Activated CD8-positive, alpha-beta memory T cell treated with anti-CD3 and anti-CD28 coated beads, Interleukin-2, amount 50 U/mL, for 24 hours (primary cell): ENCODE measurements at regions not wholly inside any gene's neighbourhood (a gene's known extent, or its start where the extent isn't known, plus 50 kb on each side); places are given as distances from the start of the nearest gene placed in this dataset.
"Not testable (repeated sequence)": the region's sequence is repeated elsewhere in the genome, so short reads cannot be mapped to it uniquely, and the experiment has no call there.

ENCODE experiments used
- DNase-seq: peaks from one replicate; pipeline ENCODE4 v3.0.0-alpha.2; 2020; ENCODE audit errors: extremely low read depth

DNA sequence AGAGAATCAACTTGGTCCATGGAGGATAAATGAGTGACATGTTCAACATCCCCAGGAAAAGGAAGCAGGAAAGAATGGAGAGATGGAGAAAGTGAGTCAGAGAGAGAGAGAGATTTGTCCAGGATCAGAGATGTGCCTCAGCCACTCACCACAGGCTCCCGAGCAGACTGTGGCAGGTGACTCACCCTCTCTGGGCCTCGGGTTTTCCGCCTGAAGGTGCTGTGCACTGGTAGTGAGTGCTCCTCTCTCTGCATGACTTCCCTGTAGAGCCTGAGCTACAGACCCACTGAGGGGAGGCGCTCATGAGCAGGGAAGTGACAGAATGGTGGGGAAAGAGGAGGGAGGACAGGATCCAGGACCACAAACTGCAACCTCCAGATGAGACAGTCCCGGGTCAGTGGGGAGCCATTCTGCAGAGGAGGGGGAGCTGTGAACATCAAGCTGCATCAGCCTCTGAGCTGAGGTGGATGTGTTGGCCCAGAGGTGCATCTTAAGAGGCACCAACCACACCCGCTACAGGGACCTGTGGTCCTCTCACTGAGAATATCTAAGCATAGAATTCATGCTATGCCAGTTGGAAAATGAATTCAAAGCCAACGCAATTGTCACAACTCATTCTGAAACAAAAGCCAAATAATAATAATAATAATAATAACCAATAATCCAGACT is 433.4 kb downstream of the BRD1 start:
- DNase-seq, result no peak

DNA sequence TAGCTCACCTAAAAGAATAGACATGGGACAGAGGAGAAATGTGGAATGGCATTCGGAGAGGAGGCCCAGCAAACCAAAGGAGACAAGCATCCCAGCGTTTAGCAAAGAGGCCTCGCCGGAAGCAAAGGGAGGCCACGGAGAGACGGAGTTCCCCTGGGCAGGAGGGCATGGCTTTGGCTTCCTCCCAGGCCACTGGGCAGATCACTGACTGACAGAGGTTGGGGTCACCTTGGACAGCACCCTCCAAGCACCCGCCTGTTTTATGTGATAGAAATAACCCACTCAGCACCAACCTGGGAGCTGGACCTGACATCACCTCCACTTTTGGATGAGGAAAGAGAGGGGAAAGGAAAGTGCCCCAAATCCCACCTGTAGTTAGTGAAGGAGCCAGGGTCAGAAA is 434.1 kb downstream of the BRD1 start:
- no peak for DNase-seq

DNA sequence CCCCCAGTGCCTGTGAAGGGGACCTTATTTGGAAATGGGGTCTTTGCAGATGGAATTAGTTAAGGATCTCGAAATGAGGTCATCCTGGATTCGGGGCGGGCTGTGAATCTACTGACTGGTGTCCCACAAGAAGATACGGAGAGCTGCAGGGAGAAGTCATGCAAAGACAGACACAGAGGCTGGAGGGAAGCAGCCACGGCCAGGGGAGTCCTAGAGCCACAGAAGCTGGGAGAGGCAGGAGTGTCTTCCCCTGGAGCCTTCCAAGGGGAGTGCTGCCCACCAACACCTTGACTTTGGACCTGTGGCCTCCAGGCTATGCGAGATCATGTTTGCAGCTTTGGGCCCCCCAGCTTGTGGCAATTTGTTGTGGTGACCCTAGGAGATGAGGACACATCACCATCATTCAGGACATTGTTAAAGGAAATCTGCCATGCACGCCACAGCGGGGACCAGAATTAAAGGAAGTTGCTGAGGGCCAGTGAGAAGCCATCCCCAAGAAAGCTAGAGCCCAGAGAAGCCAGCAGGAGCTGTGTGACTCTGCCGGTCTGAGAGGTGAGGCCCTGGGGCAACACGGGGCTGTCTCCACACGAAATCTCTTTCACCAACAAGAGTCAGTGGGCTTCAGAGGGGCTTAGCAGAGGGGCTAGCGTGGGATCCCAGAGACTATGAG is 434.7 kb downstream of the BRD1 start:
- no peak for DNase-seq

DNA sequence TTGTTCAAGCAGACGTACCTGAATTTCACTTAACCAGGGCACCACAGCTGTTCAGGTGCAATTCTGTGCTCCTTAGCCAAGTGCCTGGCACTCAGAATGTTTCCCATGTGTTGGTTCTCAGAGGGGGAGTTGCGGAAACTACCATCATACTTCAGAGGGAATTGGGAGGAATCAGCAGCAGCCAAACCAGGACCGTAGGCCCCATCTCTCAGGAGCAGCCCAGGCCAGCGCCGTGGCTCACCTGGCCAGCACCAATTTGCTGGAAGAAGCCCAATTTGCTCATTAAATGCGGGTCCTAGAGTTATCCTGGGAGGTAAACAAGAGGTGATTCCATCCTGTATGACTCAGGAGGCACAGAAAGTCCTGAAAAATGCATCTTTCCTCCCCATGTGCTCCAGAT is 435.4 kb downstream of the BRD1 start:
- DNase-seq, result no peak

DNA sequence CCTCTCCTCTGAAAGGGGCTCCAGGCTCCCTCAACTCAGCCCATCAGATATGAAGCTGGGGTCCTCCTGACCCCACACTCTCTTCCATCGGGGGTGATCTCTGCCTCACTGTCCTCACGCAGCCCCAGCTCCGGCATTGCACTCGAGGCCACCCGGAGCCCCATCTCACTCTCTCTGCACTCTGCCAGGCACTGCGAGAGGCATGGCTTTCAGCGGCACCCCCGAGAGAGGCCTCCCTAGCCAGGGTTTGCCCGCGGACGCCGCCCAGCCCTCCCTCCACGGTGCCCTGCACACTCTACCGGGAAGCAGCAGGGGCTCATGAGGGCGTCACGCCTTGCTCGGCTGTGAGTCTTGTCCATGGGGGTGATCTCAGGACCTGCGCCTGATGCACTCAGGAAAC is 436.2 kb downstream of the BRD1 start:
- DNase-seq, result no peak

DNA sequence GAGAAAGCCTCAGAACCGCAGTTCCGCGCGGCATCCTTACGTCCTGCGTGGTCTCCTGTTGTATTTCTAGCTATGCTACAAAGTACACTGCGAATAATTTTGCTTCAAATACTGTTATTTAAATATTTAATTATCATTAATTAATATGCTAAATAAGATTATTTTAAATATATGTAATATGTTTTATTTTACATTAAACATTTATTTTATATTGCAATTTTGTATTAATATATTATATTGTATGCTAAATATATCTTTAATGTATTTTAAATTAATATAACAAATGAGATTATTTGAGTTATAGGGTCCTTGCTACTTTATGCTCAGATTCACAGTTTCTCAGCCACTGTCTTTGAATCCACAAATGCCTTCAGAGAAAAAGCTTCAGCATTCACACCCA is 436.7 kb downstream of the BRD1 start:
- DNase-seq, result no peak

DNA sequence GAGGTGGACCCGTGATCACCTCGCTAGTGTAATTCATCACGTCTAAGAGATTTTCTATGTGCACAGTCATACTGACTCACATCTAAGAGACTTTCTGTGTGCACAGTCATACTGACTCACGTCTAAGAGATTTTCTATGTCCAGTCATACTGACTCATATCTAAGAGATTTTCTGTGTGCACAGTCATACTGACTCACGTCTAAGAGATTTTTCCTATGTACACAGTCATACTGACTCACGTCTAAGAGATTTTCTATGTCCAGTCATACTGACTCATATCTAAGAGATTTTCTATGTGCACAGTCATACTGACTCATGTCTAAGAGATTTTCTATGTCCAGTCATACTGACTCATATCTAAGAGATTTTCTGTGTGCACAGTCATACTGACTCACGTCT is 443.8 kb downstream of the BRD1 start:
- not testable (repeated sequence) for DNase-seq

DNA sequence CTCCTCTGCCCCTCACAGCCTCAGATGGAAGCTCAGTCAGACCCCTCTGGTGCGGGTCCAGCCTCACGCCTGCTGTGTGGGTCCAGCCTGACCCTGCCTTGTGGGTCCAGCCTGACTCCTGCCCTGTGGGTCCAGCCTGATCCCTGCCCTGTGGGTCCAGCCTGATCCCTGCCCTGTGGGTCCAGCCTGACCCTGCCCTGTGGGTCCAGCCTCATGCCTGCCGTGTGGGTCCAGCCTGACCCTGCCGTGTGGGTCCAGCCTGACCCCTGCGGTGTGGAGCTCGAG is 445.3 kb downstream of the BRD1 start:
- DNase-seq, result no peak

DNA sequence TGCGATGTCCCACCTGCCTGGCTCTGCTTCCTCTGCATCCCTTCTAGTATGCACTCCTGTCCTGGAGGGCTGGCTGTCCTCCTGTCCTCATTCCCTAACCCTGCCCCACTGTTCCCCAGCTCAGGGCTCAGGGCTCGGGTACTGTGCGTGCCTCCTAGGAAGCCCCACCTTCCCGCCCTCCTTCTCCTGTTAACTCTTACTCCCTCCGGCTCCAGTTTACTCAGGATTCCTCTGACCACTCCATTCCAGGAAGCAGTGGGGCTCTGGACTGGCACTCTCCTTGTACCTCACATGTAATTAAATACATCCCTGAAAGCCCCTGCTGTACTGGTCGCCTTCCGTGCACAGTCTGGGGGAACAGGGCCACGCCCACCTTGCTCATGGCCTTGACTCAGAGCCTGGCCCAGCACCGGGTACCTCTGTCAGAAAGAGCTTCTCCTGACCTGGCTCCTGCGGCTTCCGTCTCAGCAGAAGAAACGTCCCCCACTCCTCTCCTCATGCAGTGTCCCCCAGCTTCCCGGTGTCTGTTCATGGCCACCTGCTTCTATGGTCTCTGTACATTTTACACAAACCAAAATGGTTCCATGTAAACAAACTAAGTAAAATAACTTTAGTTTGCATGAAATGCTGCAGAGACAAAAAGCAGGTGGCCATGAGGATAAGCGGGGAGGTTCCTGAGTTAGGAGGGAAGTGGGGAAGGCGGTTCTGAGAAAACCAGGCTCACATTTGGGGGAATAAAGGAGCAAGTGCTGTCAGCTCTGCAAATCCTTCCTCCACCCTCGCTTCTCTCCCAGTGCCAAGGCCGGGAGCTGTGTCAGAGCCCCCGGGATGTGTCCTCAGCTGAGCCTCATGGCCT is 445.9 kb downstream of the BRD1 start:
- DNase-seq, result no peak

DNA sequence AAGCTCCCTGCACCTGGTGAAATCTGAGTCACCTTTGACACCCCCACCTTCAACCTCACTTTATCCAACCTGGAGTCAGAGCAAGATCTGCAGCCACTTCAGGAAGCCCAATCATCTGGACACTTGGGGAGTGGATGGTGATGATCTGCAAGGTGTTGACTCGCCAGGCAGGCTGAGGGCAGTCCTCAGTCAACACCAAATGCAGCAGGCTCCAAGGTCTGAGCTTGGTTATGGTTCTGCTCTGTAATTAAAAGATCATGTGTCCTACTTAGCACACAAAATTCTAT is 446.9 kb downstream of the BRD1 start:
- no peak for DNase-seq

DNA sequence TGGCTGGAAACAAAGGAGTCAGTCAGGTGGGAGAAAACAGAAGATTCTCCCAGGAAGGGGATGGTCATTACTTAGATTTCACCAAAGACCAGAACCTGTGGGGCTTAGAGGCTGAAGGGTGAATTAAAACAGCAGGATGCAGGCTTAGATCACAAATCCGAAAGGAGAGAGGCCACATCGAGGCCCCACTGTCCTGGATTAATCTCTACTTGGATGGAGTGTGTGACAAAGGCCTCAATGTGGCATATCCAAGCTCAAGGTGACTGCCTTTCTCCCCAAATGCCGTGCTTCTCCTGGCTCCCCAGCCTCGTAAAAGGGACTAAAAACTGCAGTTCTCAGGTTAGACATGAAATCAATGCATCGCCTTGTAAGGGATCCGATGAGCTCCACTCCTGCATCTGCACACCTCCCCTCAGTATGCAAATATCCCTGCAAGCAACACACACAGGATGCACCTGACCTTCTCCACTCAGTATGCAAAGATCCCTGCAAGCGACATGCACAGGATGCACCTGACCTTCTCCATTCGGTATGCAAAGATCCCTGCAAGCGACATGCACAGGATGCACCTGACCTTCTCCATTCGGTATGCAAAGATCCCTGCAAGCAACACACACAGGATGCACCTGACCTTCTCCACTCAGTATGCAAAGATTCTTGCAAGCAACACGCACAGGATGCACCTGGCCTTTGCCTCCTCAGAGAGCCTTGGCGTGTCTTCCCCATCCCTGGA is 447.4 kb downstream of the BRD1 start:
- DNase-seq, result no peak

DNA sequence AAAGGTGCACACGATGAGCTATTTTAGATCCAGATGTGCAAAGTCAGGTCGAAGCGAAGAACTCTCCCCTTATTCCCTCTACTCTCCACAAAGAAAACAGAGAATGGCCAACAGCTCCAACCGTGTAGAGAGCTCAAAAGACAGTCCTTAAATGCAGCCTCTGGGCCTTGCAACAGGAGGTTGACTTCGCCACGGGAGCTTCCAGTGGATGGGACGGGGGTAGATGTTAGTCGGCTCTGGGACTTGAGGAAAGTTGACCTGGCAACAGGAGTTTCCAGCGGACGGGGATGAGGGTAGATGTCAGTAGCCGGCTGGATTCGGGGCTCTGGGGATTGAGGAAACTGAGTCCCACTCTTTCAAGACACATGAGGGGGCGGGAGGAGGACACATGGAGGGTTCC is 450.4 kb downstream of the BRD1 start:
- DNase-seq, result no peak

DNA sequence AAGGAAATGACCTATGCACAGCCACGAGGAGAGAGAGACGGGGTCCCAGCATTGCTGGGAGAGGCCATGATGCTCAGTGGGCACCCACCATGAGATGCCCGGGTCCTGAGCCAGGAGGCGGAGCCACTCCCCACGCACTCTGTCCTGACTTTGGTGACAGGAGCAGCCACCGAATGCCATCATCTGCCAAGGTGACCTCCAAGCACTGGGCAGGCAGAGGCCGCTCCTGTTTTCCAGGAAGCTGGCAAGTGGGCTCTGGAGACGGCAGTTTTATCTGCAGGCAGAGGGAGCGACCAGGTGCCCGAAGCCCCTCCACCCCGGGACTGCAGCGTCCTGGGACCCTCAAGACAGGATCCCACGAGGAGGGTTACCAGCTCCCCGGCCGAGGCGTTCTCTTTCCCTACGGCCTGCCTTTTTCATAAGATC is 453.9 kb downstream of the BRD1 start:
- DNase-seq, result no peak

DNA sequence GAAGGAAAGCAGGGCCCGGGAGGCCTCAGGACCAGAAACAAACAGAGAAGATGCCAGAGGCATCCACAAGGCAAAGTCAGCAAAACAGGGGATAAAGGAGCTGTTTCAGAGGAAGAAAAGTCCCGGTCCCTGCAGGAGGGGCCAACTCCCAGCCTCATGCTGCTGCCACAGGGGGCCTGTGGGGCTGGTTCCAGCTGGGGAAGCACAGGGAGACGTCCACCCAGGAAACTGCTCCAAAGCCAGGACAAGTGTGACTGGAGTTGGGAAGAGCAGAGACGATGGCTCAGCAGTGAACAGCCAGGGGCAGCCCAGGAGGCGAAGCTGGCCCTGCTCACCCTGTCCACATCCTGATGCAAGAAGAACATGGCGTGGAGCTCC is 454.4 kb downstream of the BRD1 start:
- no peak for DNase-seq

DNA sequence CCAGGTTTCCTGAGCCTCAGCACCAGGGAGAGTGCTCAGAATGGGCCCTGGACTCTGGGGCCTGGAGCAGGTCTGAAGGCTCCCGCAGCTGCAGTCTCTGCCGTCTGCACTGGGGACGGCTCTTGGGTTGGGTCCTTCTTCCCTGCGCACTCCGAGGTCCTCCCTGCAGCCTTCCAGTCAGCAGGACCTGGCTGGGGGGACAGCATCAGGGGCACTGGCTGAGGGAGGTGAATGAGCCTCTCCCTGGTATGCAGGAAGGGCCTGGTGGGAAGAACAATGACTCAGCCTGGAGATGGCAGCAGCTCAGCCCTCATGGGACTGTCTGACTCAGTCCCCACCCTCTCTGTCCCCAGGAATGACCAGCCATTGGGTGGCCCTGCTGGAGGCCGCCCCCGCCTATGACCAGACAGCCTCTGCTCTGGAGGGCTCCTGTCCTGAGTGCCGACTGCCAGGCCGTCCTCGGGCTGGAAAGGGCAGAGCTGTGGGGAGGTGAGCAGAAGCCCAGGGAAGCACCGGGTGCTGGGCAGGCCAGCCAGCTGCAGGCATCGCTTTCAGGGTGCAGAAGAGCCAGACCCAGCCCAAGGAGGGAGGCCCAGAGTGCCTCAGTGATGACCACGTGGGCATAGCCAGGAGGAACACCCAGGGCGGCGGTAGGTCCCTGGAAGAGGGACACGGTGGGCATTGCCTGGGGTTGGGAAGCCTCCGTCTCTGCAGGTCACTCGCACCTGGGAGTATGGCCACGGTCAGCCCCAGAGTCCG is 455.0 kb downstream of the BRD1 start:
- DNase-seq, result no peak

DNA sequence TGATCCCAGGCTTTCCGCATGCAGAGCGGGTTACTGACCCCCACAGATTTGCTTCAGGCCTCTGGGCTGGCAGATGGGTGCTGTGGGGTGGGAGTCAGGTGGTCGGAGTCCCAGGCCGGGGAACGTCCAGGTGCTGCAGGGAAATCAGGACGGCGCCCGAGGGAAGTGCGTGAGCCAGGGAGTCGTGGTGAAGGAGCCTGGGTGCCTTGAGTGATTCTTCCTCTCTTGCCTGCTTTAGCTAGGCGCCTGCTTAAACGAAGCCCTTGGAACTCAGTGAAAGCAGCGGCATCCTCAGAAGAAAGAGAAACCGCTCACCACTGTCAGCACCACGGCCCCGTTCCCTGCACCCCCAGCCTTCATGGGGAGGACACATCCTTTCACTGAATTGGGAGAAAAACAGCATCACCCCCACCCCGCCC is 455.6 kb downstream of the BRD1 start:
- DNase-seq, result no peak

DNA sequence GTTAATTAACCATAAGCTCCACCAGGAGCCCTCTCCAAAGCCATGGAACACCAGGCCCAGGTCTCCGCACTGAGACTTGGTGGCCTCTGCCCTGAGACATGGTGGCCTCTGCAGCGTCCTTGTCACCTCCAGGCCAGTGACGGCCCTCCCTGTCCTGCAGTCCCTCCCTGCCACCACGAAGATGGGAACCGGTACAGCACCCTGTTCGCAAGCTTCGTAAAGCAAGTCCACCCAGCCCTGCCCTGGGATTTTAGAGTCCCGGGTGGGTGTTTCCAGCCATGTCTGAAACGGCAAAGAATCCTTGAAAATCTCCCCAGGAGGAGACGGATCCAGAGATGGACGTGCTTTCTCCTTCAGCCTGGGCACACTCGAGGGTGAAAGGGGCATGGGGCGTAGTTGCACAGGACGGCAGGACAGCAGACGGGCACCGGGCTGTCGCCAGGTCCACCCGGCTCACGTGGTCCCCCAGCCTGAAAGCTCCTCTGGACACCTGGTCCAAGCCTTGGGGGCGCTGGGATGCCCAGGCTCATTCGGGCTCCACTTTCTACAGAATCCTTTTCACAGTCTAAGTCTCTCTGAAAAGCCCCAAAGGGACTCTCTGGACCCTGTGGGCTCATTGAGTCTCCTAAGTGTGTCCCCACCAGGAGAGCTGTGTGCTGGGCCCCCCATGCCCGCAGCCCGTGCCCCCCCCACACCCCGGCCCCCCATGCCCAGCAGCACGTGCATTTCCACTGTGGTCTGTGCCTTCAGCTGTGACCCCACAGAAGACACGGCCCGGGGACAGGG is 456.2 kb downstream of the BRD1 start:
- DNase-seq, result no peak

DNA sequence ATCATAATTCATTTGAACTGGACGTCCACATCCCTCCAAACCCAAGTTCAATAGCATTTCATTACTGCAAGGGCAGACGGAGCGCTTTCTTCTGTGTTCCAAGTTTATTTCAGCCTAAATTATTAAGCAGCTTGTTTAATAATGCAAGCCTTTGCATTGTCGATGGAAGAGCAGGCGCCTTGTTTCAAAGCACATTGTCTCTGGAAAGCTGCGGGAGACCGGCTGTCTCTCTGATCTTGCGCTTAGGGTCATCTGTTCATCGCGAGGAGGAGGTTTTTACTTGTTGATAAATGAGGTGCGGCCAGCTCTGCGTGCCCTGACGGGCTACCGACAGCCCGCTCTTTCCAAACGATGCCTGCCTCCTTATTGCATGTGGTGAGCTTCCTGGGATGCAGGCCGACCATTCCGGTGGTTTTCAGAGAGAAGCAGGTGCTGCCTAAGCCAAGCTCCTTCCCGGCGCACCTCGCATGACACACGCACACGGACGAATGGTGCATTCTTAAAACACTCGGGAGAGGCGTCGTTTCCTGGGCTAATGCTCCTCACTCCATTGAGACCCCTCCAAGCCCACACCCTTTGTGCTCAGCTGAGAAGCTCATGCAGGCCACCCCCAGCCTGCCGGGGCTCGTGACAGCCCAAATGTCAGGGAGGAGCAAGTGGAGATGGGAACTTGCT is 456.9 kb downstream of the BRD1 start:
- DNase-seq, result no peak

DNA sequence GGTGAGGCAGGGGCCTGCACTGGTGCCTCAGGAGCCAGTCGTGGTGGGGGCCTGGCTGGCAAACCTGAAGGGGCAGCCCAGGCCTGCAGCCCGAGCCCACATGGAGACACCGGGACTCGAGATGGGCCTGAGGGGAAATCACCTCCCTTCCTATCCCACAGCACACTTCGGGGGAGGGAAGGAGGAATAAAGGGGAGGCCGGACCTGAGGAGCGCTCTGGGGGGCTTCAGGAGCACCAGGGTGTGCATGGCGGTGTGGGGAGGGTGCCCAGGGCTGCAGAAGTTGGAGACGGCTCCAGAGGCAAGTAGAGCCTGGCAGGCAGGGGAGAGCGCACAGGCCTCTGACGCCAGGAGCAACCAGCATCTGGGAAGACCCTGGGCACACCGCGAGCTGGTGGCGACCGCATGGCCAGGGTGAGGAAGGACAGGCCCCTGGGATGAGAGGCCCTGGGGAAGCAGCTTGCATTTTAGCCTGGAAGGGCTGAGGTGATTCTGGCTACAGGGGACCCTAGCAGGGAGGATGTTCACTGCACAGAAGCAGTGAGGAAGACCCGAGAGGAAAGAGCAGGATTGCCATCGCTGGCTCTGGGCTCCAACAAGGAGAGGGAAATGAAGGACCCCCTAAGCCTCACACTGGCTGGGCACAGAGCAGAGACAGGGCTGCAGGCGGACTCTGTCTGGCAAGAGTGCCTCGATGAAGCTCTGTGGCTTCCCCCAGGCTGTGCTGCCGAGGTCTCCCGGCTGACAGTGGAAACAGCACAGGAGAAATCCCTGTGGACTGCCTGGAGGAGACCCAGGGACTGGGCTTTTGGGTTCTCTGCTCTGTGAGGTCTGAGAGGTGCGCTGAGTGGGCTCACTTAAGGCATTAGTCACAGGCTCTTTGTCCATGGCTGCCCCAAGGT is 457.7 kb downstream of the BRD1 start:
- no peak for DNase-seq
